ENCODE measurements at regions not wholly inside any gene's neighbourhood (a gene's known extent, or its start where the extent isn't known, plus 50 kb on each side); places are given as distances from the start of the nearest gene placed in this dataset.

DNA sequence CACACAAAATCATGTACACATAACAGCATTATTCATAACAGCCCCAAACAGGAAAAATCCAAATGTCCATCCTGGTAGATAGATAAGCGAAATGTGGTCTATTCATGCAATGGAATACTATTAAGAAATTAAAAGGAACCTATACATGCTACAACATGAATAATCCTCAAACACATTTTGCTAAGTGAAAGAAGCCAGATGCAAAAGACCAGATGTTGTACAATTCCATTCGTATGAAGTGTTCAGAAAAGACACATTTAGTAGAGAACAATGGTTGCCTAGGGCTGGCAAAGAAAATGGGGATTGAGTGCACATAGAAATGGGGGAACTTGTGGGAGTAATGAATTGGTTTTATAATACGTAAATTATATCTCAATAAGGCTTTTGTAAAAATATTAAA, 182.3 kb downstream of the EBLN2 start:
- H3K4me1 ChIP-seq = no peaks in the 10 kb centered on the region
- no peak overlapping the region for H3K4me3 ChIP-seq
- H3K36me3 ChIP-seq = no peaks in the 10 kb centered on the region
- TF ChIP-seq, protein P1, sequence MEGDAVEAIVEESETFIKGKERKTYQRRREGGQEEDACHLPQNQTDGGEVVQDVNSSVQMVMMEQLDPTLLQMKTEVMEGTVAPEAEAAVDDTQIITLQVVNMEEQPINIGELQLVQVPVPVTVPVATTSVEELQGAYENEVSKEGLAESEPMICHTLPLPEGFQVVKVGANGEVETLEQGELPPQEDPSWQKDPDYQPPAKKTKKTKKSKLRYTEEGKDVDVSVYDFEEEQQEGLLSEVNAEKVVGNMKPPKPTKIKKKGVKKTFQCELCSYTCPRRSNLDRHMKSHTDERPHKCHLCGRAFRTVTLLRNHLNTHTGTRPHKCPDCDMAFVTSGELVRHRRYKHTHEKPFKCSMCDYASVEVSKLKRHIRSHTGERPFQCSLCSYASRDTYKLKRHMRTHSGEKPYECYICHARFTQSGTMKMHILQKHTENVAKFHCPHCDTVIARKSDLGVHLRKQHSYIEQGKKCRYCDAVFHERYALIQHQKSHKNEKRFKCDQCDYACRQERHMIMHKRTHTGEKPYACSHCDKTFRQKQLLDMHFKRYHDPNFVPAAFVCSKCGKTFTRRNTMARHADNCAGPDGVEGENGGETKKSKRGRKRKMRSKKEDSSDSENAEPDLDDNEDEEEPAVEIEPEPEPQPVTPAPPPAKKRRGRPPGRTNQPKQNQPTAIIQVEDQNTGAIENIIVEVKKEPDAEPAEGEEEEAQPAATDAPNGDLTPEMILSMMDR (IDR thresholded peaks at IDR 0.05) = no peak
- H3K27ac ChIP-seq = no peak overlapping the region
- WGBS = 79% methylated on average over 3 of the region's 3 CpGs
- H3K27me3 ChIP-seq = no peaks in the 10 kb centered on the region
- no peak for DNase-seq (ENCODE audit: low spot score in 2 of 2)
- H3K9me3 ChIP-seq = no peaks in the 10 kb centered on the region

DNA sequence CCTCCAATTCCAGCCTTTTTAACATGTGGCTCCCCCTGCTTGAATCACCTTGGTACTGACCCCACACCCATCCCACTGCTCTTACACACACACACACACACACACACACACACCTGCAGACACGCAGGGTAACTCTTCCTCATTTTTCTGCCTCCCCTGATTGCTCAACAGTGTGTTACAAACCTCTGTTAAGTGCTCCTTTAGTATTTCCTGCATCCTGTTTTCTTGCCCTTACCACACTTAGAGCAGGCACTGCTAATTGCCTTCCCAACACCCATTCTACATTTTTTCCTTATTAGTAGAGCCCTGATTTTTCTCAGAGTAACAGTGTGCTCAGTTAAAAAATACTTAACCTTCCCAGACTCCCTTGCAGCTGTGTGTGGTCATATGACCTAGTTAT, 184.0 kb downstream of the EBLN2 start:
- no peaks in the 10 kb centered on the region for H3K4me1 ChIP-seq
- WGBS = 72% methylated on average over 1 of the region's 1 CpG
- DNase-seq (ENCODE audit: low spot score in 2 of 2) = no peak
- H3K9me3 ChIP-seq = no peaks in the 10 kb centered on the region
- no peak overlapping the region for H3K27ac ChIP-seq
- no peak overlapping the region for H3K4me3 ChIP-seq
- H3K27me3 ChIP-seq = no peaks in the 10 kb centered on the region
- TF ChIP-seq EP300 (IDR thresholded peaks at IDR 0.05) = no peak
- TF ChIP-seq, protein P1 (IDR thresholded peaks at IDR 0.05) = no peak
- TF ChIP-seq POLR2AphosphoS5 (IDR thresholded peaks at IDR 0.05) = no peak
- no peak for TF ChIP-seq POLR2A (IDR thresholded peaks at IDR 0.05)
- no peaks in the 10 kb centered on the region for H3K36me3 ChIP-seq

DNA sequence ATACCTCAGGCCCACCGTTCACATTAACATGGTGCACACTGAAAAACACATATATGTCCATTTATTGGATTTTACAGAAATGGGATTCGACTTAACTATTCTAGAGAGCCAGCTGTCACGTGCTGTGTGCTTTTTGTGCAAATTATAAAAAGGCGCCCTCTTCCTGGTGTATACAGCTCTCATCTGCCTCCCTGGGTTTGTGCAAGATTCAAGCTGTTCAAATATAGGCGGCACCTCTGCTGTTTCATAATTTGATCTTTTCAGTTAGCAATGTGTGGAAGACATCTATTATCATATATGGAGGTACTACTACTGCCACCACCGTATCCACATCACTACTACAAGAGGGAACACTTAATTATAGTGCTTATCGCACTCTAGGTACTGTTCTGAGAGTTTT, 187.6 kb downstream of the EBLN2 start:
- no peaks in the 10 kb centered on the region for H3K36me3 ChIP-seq
- no peaks in the 10 kb centered on the region for H3K9me3 ChIP-seq
- TF ChIP-seq POLR2A (IDR thresholded peaks at IDR 0.05) = no peak
- TF ChIP-seq POLR2AphosphoS5 (IDR thresholded peaks at IDR 0.05) = no peak
- TF ChIP-seq EP300 (IDR thresholded peaks at IDR 0.05) = no peak
- TF ChIP-seq, protein P1 (IDR thresholded peaks at IDR 0.05) = no peak
- no peak for DNase-seq (ENCODE audit: low spot score in 2 of 2)
- no peaks in the 10 kb centered on the region for H3K27me3 ChIP-seq
- H3K27ac ChIP-seq = no peak overlapping the region
- WGBS = 93% methylated on average over 7 of the region's 7 CpGs
- no peak overlapping the region for H3K4me3 ChIP-seq
- no peaks in the 10 kb centered on the region for H3K4me1 ChIP-seq

DNA sequence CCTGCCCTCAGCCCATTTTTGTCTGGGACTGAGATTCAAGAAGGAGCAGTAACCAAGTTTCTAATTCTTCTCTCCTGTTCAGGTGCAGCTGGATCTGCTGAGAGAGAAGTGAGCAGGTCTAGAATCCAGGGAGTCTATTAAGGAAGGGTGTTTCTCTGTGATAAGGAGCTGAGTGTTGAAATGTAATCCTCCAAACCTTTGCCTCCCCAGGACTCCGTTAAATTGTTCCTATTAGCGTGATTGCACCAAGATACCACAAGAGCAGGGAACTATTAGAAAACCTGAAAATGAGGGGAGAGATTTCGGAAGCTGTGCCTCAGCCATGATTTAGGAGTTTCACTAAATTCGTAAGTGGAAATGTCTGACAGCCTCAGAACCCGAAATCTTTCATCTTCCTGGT, 192.6 kb downstream of the EBLN2 start:
- no peaks in the 10 kb centered on the region for H3K9me3 ChIP-seq
- no peaks in the 10 kb centered on the region for H3K36me3 ChIP-seq
- H3K27ac ChIP-seq = no peak overlapping the region
- H3K4me3 ChIP-seq = no peak overlapping the region
- TF ChIP-seq, protein P1 (IDR thresholded peaks at IDR 0.05) = no peak
- TF ChIP-seq POLR2AphosphoS5 (IDR thresholded peaks at IDR 0.05) (no peak), POLR2A (IDR thresholded peaks at IDR 0.05) (no peak), EP300 (IDR thresholded peaks at IDR 0.05) (no peak)
- no peak for DNase-seq (ENCODE audit: low spot score in 2 of 2)
- no peaks in the 10 kb centered on the region for H3K4me1 ChIP-seq
- no peaks in the 10 kb centered on the region for H3K27me3 ChIP-seq
- WGBS = 80% methylated on average over 5 of the region's 5 CpGs

DNA sequence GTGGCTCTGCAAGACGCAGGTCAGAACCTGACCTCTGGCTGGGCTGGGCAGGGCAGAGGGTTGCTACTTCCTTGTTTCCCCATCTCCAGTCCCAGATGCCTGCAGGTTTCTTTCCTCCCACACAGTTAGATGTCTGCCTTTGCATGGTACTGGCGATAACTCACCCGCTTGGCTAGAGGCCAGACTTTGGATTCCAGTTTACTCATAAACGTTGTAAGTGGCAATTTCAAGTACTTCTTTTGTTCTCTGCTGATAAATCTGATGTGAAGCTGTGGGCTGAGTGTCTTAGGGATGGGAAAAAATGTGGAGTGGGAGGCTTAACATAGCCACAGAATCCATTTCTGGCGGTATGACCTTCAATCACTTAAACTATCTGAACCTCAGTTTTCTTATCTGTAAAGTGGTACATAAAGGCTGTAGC, 194.2 kb downstream of the EBLN2 start:
- Histone ChIP-seq H3K36me3 (no peaks in the 10 kb centered on the region), H3K27ac (no peak overlapping the region), H3K27me3 (no peaks in the 10 kb centered on the region), H3K4me3 (no peak overlapping the region), H3K4me1 (no peaks in the 10 kb centered on the region), H3K9me3 (no peaks in the 10 kb centered on the region)
- whole genome bisulfite sequencing = 53% methylated on average over 5 of the region's 5 CpGs
- DNase-seq (ENCODE audit: low spot score in 2 of 2) = no peak
- TF ChIP-seq EP300 (IDR thresholded peaks at IDR 0.05) = no peak
- TF ChIP-seq POLR2AphosphoS5 (IDR thresholded peaks at IDR 0.05) = no peak
- no peak for TF ChIP-seq POLR2A (IDR thresholded peaks at IDR 0.05)
- TF ChIP-seq, protein P1 (IDR thresholded peaks at IDR 0.05) = no peak
